Left lung (tissue), 4 donors: ENCODE measurements at regions not wholly inside any gene's neighbourhood (a gene's known extent, or its start where the extent isn't known, plus 50 kb on each side); places are given as distances from the start of the nearest gene placed in this dataset.

ENCODE experiments used
- ATAC-seq: fragments of 200-7000 bp; cut with Tn5 transposase; one replicate; pipeline ENCODE4 v1.9.1; 2020; ENCODE audit warnings: moderate library complexity
- DNase-seq, 4 donors: peaks; one replicate each; pipeline ENCODE4 v3.0.0-alpha.2; 2013 to 2020
- H3K27ac ChIP-seq, 2 donors: fragments of 200-600 bp; sonication (generic) in 1 of 2; one replicate each; pipeline versions ENCODE4 v1.5.0 to v1.8.0; 2020 to 2021
- H3K27me3 ChIP-seq, 2 donors: fragments of 200-600 bp; sonication (generic) in 1 of 2; one replicate each; pipeline versions ENCODE4 v1.5.0 to v1.8.0; 2020 to 2021
- H3K36me3 ChIP-seq, 2 donors: fragments of 200-600 bp; sonication (generic) in 1 of 2; one replicate each; pipeline versions ENCODE4 v1.5.0 to v1.8.0; 2020 to 2021
- H3K4me1 ChIP-seq, 2 donors: fragments of 200-600 bp; one replicate each; pipeline ENCODE4 v1.8.0; 2021
- H3K4me3 ChIP-seq, 2 donors: fragments of 200-600 bp; sonication (generic) in 1 of 2; one replicate each; pipeline versions ENCODE4 v1.5.0 to v1.8.0; 2020 to 2021; ENCODE audit warnings: mild to moderate bottlenecking in 1 of 2
- H3K9me3 ChIP-seq, 2 donors: fragments of 200-600 bp; sonication (generic) in 1 of 2; one replicate each; pipeline versions ENCODE4 v1.5.0 to v1.8.0; 2020 to 2021
- CTCF ChIP-seq, 2 donors: fragments of 200-600 bp; sonication (generic) in 1 of 2; IDR thresholded peaks; one replicate each; pipeline versions ENCODE4 v1.5.0 to v1.8.0; 2021; ENCODE audit warnings: antibody characterized with exemption in 2 of 2
- intact Hi-C, 2 donors: fragments of 100-400 bp; cut with DNase I; formaldehyde crosslinking; loops; one replicate each; pipeline versions ENCODE4 v1.11.2 to v1.14.2; 2022
- donor health status: DM: no; HTN: yes; CAD: no.
- donor health status: DM: no; HTN: no; CAD: no.

- intact Hi-C loops = no loop called here
- no peaks in the 10 kb centered on the region for H3K4me1 ChIP-seq
- no peak for ATAC-seq
- H3K36me3 ChIP-seq = no peaks in the 10 kb centered on the region
- DNase-seq = no peak
- no peak overlapping the region for H3K4me3 ChIP-seq
- no peaks in the 10 kb centered on the region for H3K27me3 ChIP-seq
- H3K9me3 ChIP-seq = peaks cover 0 to 2% of the 10 kb centered on the region in 2 donors
- H3K27ac ChIP-seq = no peak overlapping the region
- TF ChIP-seq CTCF (IDR thresholded peaks at IDR 0.05) = no peak
Observed at GRCh38 chr16:5770118-5770517, 672.5 kb upstream of the EEF2KMT start.

GRCh38 chr16:5769513-5769912 lies 671.9 kb upstream of the EEF2KMT start:
- Histone ChIP-seq H3K27me3 (no peaks in the 10 kb centered on the region), H3K36me3 (no peaks in the 10 kb centered on the region), H3K27ac (no peak overlapping the region), H3K4me1 (no peaks in the 10 kb centered on the region), H3K4me3 (no peak overlapping the region), H3K9me3 (peaks cover 0 to 2% of the 10 kb centered on the region in 2 donors)
- intact Hi-C loops = no loop called here
- TF ChIP-seq CTCF (IDR thresholded peaks at IDR 0.05) = no peak
- DNase-seq (no peak), ATAC-seq (no peak)

- TF ChIP-seq CTCF (IDR thresholded peaks at IDR 0.05) = no peak
- ATAC-seq (no peak), DNase-seq (no peak)
- peaks cover 0 to 2% of the 10 kb centered on the region in 2 donors for H3K9me3 ChIP-seq
- no peak overlapping the region for H3K27ac ChIP-seq
- intact Hi-C loops = no loop called here
- no peaks in the 10 kb centered on the region for H3K4me1 ChIP-seq
- no peaks in the 10 kb centered on the region for H3K36me3 ChIP-seq
- no peaks in the 10 kb centered on the region for H3K27me3 ChIP-seq
- no peak overlapping the region for H3K4me3 ChIP-seq
Observed at GRCh38 chr16:5768445-5768844, 670.9 kb upstream of the EEF2KMT start.

GRCh38 chr16:5763176-5763575 lies 665.6 kb upstream of the EEF2KMT start:
- Histone ChIP-seq H3K9me3 (peaks cover 0 to 2% of the 10 kb centered on the region in 2 donors), H3K36me3 (no peaks in the 10 kb centered on the region), H3K27me3 (no peaks in the 10 kb centered on the region), H3K4me3 (no peak overlapping the region), H3K4me1 (no peaks in the 10 kb centered on the region), H3K27ac (no peak overlapping the region)
- ATAC-seq = no peak
- no peak for TF ChIP-seq CTCF (IDR thresholded peaks at IDR 0.05)
- no peak for DNase-seq
- intact Hi-C loops = no loop called here

- intact Hi-C loops = no loop called here
- Histone ChIP-seq H3K4me1 (no peaks in the 10 kb centered on the region), H3K36me3 (no peaks in the 10 kb centered on the region), H3K4me3 (no peak overlapping the region), H3K9me3 (peaks cover 0 to 2% of the 10 kb centered on the region in 2 donors), H3K27me3 (no peaks in the 10 kb centered on the region), H3K27ac (no peak overlapping the region)
- ATAC-seq (no peak), DNase-seq (no peak)
- no peak for TF ChIP-seq CTCF (IDR thresholded peaks at IDR 0.05)
Observed at GRCh38 chr16:5762362-5762761, 664.8 kb upstream of the EEF2KMT start.
